ENCODE measurements at regions not wholly inside any gene's neighbourhood (a gene's known extent, or its start where the extent isn't known, plus 50 kb on each side); places are given as distances from the start of the nearest gene placed in this dataset.

DNA sequence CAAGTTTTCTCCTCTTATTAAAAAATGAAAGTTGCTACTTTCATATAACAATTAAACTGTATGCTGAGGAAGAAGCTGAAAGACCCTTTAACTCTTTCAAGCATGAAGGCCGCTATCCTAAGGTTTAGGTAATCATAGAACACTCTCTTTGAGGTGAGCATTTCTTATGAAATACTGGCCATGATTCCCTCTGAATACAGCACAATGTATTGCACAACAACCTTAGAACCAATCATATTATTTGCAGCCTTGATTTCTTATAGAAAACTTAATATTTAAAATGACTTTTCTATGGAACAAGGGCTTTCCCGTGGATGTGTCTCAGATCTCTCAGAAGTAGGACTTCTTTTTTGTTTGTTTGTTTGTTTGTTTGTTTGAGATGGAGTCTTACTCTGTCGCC lies 333.4 kb upstream of the TEX13C start:
- Mint-ChIP-seq H3K4me3 (ENCODE audit: unreplicated experiment) (no peak overlapping the region), H3K27me3 (ENCODE audit: unreplicated experiment) (no peaks in the 10 kb centered on the region), H3K36me3 (ENCODE audit: unreplicated experiment) (no peaks in the 10 kb centered on the region), H3K27ac (ENCODE audit: unreplicated experiment) (no peak overlapping the region), H3K9me3 (ENCODE audit: unreplicated experiment) (no peaks in the 10 kb centered on the region), H3K4me1 (ENCODE audit: low read depth, unreplicated experiment) (no peaks in the 10 kb centered on the region)
- TF ChIP-seq, protein P1, sequence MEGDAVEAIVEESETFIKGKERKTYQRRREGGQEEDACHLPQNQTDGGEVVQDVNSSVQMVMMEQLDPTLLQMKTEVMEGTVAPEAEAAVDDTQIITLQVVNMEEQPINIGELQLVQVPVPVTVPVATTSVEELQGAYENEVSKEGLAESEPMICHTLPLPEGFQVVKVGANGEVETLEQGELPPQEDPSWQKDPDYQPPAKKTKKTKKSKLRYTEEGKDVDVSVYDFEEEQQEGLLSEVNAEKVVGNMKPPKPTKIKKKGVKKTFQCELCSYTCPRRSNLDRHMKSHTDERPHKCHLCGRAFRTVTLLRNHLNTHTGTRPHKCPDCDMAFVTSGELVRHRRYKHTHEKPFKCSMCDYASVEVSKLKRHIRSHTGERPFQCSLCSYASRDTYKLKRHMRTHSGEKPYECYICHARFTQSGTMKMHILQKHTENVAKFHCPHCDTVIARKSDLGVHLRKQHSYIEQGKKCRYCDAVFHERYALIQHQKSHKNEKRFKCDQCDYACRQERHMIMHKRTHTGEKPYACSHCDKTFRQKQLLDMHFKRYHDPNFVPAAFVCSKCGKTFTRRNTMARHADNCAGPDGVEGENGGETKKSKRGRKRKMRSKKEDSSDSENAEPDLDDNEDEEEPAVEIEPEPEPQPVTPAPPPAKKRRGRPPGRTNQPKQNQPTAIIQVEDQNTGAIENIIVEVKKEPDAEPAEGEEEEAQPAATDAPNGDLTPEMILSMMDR (IDR thresholded peaks at IDR 0.05; ENCODE audit: partially characterized antibody, unreplicated experiment) = no peak
- DNase-seq = no peak

DNA sequence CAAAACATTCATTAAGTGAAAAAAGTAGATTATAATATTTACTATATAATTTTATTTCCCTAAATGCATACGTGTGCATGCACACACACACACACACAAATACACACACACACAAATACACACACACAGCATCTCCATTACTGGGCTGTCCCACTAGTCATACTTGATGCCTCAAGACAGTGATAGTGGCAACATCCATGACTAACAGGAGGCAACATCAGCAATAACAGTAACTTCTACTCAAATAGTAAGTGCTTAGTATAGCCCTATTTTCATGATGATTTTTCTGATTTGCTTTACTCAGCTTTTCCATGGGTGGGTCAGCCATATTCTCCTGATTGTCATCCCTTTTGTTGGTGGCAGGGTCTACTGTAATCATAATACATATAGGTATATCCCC lies 325.9 kb upstream of the TEX13C start:
- Mint-ChIP-seq H3K4me3 (ENCODE audit: unreplicated experiment) (no peak overlapping the region), H3K36me3 (ENCODE audit: unreplicated experiment) (no peaks in the 10 kb centered on the region), H3K27ac (ENCODE audit: unreplicated experiment) (no peak overlapping the region), H3K9me3 (ENCODE audit: unreplicated experiment) (no peaks in the 10 kb centered on the region), H3K27me3 (ENCODE audit: unreplicated experiment) (no peaks in the 10 kb centered on the region), H3K4me1 (ENCODE audit: low read depth, unreplicated experiment) (no peaks in the 10 kb centered on the region)
- no peak for DNase-seq
- TF ChIP-seq, protein P1 (IDR thresholded peaks at IDR 0.05; ENCODE audit: partially characterized antibody, unreplicated experiment) = no peak

DNA sequence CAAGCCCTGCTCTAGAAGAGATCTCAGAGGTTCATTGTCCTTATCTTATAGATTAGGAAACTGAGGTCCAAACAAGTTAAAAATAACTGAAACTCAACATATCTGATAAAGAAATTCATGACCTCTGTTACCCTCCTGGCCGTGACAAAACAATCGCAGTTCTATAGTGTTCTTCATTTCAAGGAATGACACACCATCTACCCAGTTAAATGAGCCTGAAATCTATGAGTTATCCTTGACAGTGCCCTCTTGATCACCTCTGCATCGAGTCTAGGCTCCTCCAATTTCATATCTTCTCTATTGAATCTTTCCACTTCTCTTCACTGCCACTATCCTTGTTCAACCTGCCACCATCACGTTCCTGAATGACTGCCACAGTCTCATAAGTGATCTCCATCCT lies 325.3 kb upstream of the TEX13C start:
- TF ChIP-seq, protein P1 (IDR thresholded peaks at IDR 0.05; ENCODE audit: partially characterized antibody, unreplicated experiment) = no peak
- H3K27me3 Mint-ChIP-seq (ENCODE audit: unreplicated experiment) = no peaks in the 10 kb centered on the region
- no peak overlapping the region for H3K27ac Mint-ChIP-seq (ENCODE audit: unreplicated experiment)
- no peaks in the 10 kb centered on the region for H3K36me3 Mint-ChIP-seq (ENCODE audit: unreplicated experiment)
- no peak for DNase-seq
- H3K4me3 Mint-ChIP-seq (ENCODE audit: unreplicated experiment) = no peak overlapping the region
- H3K9me3 Mint-ChIP-seq (ENCODE audit: unreplicated experiment) = no peaks in the 10 kb centered on the region
- H3K4me1 Mint-ChIP-seq (ENCODE audit: low read depth, unreplicated experiment) = no peaks in the 10 kb centered on the region

DNA sequence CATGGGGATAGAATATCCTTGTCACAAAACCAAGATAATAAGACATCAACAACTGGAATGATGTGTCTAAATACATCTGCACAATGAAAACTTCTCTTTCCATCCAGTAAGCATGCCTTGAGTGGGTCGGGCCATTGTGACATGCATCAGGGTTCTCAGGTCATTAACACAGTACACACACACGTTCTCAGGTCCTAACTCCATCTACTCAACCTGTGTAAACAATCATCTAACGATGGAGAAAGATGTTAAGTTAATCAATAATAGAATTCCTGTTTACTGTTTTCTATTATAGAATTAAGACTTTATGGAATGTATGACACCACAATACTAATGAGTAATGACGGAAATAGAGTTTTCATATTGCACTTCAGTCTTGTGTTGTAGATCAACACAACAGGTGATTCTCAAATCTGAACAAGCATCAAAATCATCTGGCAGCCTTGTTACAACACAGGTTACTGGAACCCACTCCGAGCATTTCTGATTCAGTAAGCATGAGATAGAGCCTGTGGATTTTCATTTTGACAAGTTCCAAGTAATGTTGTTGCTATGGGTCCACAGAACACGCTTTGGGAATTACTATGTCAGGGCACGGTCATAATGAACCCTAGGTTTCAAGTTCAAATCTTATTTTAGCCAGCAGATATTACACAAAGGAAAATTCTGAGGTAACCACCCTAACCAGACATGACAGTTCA lies 315.8 kb upstream of the TEX13C start:
- H3K4me3 Mint-ChIP-seq (ENCODE audit: unreplicated experiment) = no peak overlapping the region
- no peaks in the 10 kb centered on the region for H3K27me3 Mint-ChIP-seq (ENCODE audit: unreplicated experiment)
- H3K36me3 Mint-ChIP-seq (ENCODE audit: unreplicated experiment) = no peaks in the 10 kb centered on the region
- H3K4me1 Mint-ChIP-seq (ENCODE audit: low read depth, unreplicated experiment) = no peaks in the 10 kb centered on the region
- DNase-seq = no peak
- peaks cover 1% of the 10 kb centered on the region for H3K9me3 Mint-ChIP-seq (ENCODE audit: unreplicated experiment)
- no peak overlapping the region for H3K27ac Mint-ChIP-seq (ENCODE audit: unreplicated experiment)
- TF ChIP-seq, protein P1 (IDR thresholded peaks at IDR 0.05; ENCODE audit: partially characterized antibody, unreplicated experiment) = no peak

DNA sequence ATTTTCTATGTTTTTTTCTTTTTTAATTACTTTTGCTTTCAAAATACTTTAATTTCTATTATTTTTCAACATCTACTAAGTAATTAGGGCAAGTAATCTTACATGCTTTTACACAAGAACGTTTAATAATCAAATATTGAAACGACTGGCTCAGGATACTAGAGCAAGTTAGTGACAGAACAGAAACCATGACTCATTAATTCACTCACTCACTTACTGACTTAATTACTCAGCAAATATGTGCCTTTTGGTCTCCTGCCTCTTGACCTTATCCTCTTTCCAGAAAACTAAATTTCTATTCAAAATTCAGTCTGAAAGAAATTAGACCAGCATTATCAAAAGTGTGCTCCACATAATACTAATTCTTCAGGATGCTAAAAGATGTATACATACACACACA lies 314.9 kb upstream of the TEX13C start:
- no peaks in the 10 kb centered on the region for H3K36me3 Mint-ChIP-seq (ENCODE audit: unreplicated experiment)
- H3K9me3 Mint-ChIP-seq (ENCODE audit: unreplicated experiment) = peaks cover 1% of the 10 kb centered on the region
- TF ChIP-seq, protein P1 (IDR thresholded peaks at IDR 0.05; ENCODE audit: partially characterized antibody, unreplicated experiment) = no peak
- H3K27ac Mint-ChIP-seq (ENCODE audit: unreplicated experiment) = no peak overlapping the region
- H3K4me1 Mint-ChIP-seq (ENCODE audit: low read depth, unreplicated experiment) = no peaks in the 10 kb centered on the region
- no peaks in the 10 kb centered on the region for H3K27me3 Mint-ChIP-seq (ENCODE audit: unreplicated experiment)
- DNase-seq = no peak
- H3K4me3 Mint-ChIP-seq (ENCODE audit: unreplicated experiment) = no peak overlapping the region
